SK-N-SH (cell line): ENCODE measurements at regions not wholly inside any gene's neighbourhood (a gene's known extent, or its start where the extent isn't known, plus 50 kb on each side); places are given as distances from the start of the nearest gene placed in this dataset.
"Not testable (repeated sequence)": the region's sequence is repeated elsewhere in the genome, so short reads cannot be mapped to it uniquely, and the experiment has no call there.

Experiments used
- CTCF ChIA-PET: fragments of 300-600, 350-600 bp; formaldehyde crosslinking; extraction: SDS; loops from one replicate; lab custom pipeline; 2021; lab: Yijun Ruan, JAX
- POLR2A ChIA-PET: fragments of 350-600 bp; sonication (Branson Sonifier 250); formaldehyde crosslinking; extraction: SDS; loops from one replicate; lab custom pipeline; 2020; ENCODE audit warnings: antibody characterized with exemption, inconsistent platforms; lab: Yijun Ruan, JAX
- DNase-seq: peaks from one replicate; pipeline ENCODE4 v3.0.0; 2012
- H2AFZ ChIP-seq: fragments of 200-600 bp; sonication (generic); 2 replicates; pipeline ENCODE4 v1.8.1; 2016; ENCODE audit warnings: antibody characterized with exemption, mild to moderate bottlenecking, low read depth
- H3F3A ChIP-seq: fragments of 200-600 bp; sonication (generic); replicated peaks from 2 replicates; pipeline ENCODE3; 2016; ENCODE audit warnings: antibody characterized with exemption, mild to moderate bottlenecking; ENCODE audit not compliant: insufficient read depth
- H3K27ac ChIP-seq, 2 experiments: fragments of 200-500 bp in 1 of 2; fragments of 200-600 bp in 1 of 2; sonication (Bioruptor generic) in 1 of 2; sonication (generic), shearing (Covaris generic) in 1 of 2; 2 replicates each; pipeline versions ENCODE4 v1.5.1 to v1.6.1; 2014 to 2016; ENCODE audit warnings: low read depth in 2 of 2, inconsistent platforms in 1 of 2, low read length in 1 of 2, mild to moderate bottlenecking in 1 of 2, mixed read lengths in 1 of 2
- H3K27me3 ChIP-seq: fragments of 200-600 bp; sonication (generic), shearing (Covaris generic); 2 replicates; pipeline ENCODE4 v1.6.1; 2016; ENCODE audit warnings: mixed run types; ENCODE audit not compliant: insufficient read depth
- H3K36me3 ChIP-seq, 2 experiments: fragments of 200-500 bp in 1 of 2; fragments of 200-600 bp in 1 of 2; sonication (Bioruptor generic) in 1 of 2; sonication (generic) in 1 of 2; replicated peaks in 1 of 2; 2 replicates each; pipeline versions ENCODE3 to v1.5.1; 2014 to 2016; ENCODE audit warnings: low read length in 1 of 2, mild to moderate bottlenecking in 1 of 2; ENCODE audit not compliant: insufficient read depth in 2 of 2, control insufficient read depth in 1 of 2
- H3K4me1 ChIP-seq, 2 experiments: fragments of 200-500 bp in 1 of 2; fragments of 200-600 bp in 1 of 2; sonication (Bioruptor generic) in 1 of 2; sonication (generic), shearing (Covaris generic) in 1 of 2; 2 replicates each; pipeline versions ENCODE4 v1.5.1 to v1.6.1; 2014 to 2016; ENCODE audit warnings: low read depth in 1 of 2, low read length in 1 of 2, mixed run types in 1 of 2; ENCODE audit not compliant: insufficient read depth in 2 of 2, control insufficient read depth in 1 of 2
- H3K4me2 ChIP-seq: fragments of 200-600 bp; sonication (generic), shearing (Covaris generic); 2 replicates; pipeline ENCODE4 v1.6.1; 2017; ENCODE audit warnings: mixed run types
- H3K4me3 ChIP-seq, 2 experiments: fragments of 200-500 bp in 1 of 2; fragments of 200-600 bp in 1 of 2; sonication (Bioruptor generic) in 1 of 2; sonication (generic), shearing (Covaris generic) in 1 of 2; 2 replicates each; pipeline versions ENCODE4 v1.5.1 to v1.8.1; 2014 to 2016; ENCODE audit warnings: low read depth in 2 of 2, inconsistent platforms in 1 of 2, low read length in 1 of 2, mild to moderate bottlenecking in 1 of 2, mixed read lengths in 1 of 2, moderate library complexity in 1 of 2
- H3K79me2 ChIP-seq: fragments of 200-600 bp; sonication (generic); 2 replicates; pipeline ENCODE4 v1.8.1; 2017; ENCODE audit warnings: mild to moderate bottlenecking; ENCODE audit not compliant: insufficient read depth
- H3K9ac ChIP-seq: fragments of 200-600 bp; sonication (generic); 2 replicates; pipeline ENCODE4 v1.6.1; 2017; ENCODE audit warnings: mixed run types
- H3K9me2 ChIP-seq: fragments of 200-600 bp; sonication (generic); 2 replicates; pipeline ENCODE4 v1.6.1; 2017; ENCODE audit warnings: mixed run types
- H3K9me3 ChIP-seq: fragments of 200-600 bp; sonication (generic); 2 replicates; pipeline ENCODE4 v1.6.1; 2017; ENCODE audit warnings: mixed run types, mild to moderate bottlenecking, moderate library complexity
- H4K20me1 ChIP-seq: fragments of 200-600 bp; sonication (generic); 2 replicates; pipeline ENCODE4 v1.6.1; 2017; ENCODE audit warnings: mild to moderate bottlenecking, mixed run types; ENCODE audit not compliant: insufficient read depth
- CHD2 ChIP-seq: fragments of 150-350 bp; IDR thresholded peaks from 2 replicates; pipeline ENCODE4 v1.6.1; 2018; ENCODE audit warnings: low read length; ENCODE audit not compliant: partially characterized antibody
- ELF1 ChIP-seq: IDR thresholded peaks from 2 replicates; pipeline ENCODE4 v1.4.0; 2012
- FOSL2 ChIP-seq: IDR thresholded peaks from 2 replicates; pipeline ENCODE4 v1.4.0; 2012; ENCODE audit warnings: low read depth, mild to moderate bottlenecking, moderate library complexity, borderline replicate concordance
- FOXJ3 ChIP-seq: sonication (generic); formaldehyde crosslinking; IDR thresholded peaks from 2 replicates; pipeline ENCODE4 v1.5.1; 2020; ENCODE audit warnings: mild to moderate bottlenecking, missing genetic modification reagents
- FOXM1 ChIP-seq: IDR thresholded peaks from 2 replicates; pipeline ENCODE4 v1.4.0; 2012; ENCODE audit warnings: low read depth, mild to moderate bottlenecking
- GABPA ChIP-seq: IDR thresholded peaks from 2 replicates; pipeline ENCODE4 v1.4.0; 2012; ENCODE audit warnings: low read depth, mild to moderate bottlenecking
- NFIC ChIP-seq: IDR thresholded peaks from 2 replicates; pipeline ENCODE4 v1.4.0; 2012; ENCODE audit warnings: borderline replicate concordance
- RAD21 ChIP-seq: IDR thresholded peaks from 2 replicates; pipeline ENCODE4 v1.6.1; 2012; ENCODE audit warnings: mild to moderate bottlenecking, low read length
- SMC3 ChIP-seq: IDR thresholded peaks from 2 replicates; pipeline ENCODE4 v1.6.1; 2012; ENCODE audit warnings: low read depth, low read length, improper control_type of control experiment
- TEAD4 ChIP-seq: IDR thresholded peaks from 2 replicates; pipeline ENCODE4 v1.4.0; 2012; ENCODE audit warnings: mild to moderate bottlenecking, borderline replicate concordance; ENCODE audit not compliant: insufficient read depth
- YY1 ChIP-seq: IDR thresholded peaks from 2 replicates; pipeline ENCODE4 v1.4.0; 2012; ENCODE audit warnings: low read depth, mild to moderate bottlenecking
- WGBS: methylation state at CpG from one replicate; pipeline ENCODE4 v1.1.6; 2017; ENCODE audit warnings: low lambda C conversion rate; 5-methylcytosine and 5-hydroxymethylcytosine counted together
- TF ChIP-seq, protein P1 (sequence below): fragments of 150-350 bp; IDR thresholded peaks from 2 replicates; pipeline ENCODE4 v1.6.1; 2017; ENCODE audit warnings: antibody characterized with exemption, low read length, low read depth, borderline replicate concordance
- TF ChIP-seq, protein P2 (sequence below): fragments of 150-350 bp; IDR thresholded peaks from 2 replicates; pipeline ENCODE4 v1.6.1; 2016; ENCODE audit warnings: mild to moderate bottlenecking, low read depth, low read length
- TF ChIP-seq, protein P3 (sequence below): IDR thresholded peaks from 2 replicates; pipeline ENCODE4 v1.4.0; 2012; ENCODE audit warnings: low read depth, borderline replicate concordance

DNA sequence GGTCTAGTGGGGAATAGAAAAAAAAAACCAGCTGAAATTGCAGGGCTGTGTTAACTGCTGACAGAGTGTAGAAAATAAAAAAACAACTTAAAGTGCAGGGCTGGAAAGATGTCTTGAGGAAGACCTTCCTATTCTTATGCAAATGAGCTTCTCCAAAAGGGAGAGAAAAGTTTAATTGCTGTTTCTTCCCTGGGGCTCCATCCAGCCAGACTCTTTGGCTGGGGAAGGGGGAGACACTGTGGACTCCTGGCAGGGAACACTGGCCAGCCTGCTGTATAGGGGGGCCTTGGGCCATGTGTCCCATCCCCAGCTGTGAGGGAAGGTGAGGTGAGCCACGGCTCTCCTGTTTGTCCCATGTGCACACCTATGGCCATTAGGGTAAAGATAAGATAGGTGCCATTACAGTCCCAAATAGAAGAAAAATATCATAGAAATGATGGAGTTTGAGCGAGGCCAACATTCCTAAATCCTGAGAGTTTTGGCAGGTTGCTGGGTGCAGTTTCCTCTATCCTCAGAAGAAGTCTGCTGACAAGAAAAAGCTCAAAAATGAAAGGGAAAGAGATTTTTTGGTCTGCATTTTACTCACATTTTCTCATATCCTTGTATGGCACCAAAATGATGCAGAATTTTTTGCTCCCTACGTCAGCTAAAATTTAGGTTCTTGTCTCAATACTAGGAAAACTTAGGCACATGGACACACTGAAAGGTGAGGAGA lies 901.7 kb downstream of the PLOD2 start (continued):
- TF ChIP-seq RAD21 (no peak), FOXJ3 (no peak)
- TF ChIP-seq, protein P1, sequence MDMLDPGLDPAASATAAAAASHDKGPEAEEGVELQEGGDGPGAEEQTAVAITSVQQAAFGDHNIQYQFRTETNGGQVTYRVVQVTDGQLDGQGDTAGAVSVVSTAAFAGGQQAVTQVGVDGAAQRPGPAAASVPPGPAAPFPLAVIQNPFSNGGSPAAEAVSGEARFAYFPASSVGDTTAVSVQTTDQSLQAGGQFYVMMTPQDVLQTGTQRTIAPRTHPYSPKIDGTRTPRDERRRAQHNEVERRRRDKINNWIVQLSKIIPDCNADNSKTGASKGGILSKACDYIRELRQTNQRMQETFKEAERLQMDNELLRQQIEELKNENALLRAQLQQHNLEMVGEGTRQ = no peak

DNA sequence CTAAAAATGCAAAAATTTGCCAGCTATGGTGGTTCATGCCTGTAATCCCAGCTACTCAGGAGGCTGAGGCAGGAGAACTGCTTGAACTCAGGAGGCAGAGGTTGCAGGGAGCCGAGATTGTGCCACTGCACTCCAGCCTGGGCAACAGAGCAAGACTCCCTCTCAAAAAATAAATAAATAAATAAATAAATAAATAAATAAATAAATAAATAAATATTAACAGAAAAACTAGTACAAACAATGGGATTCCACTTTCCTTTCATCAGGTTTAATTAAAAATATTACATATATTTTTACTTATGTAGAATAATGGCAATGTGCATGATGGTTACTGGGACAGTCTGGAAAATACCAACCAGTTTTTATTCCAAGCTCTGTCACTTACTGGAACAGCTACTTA lies 897.5 kb downstream of the PLOD2 start:
- CTCF ChIA-PET, H3F3A ChIP-seq, H3K9me3 ChIP-seq, H3K79me2 ChIP-seq, H3K4me2 ChIP-seq, H3K4me3 ChIP-seq, H3K27ac ChIP-seq, H3K9me2 ChIP-seq, H4K20me1 ChIP-seq, H3K4me1 ChIP-seq, H3K9ac ChIP-seq, POLR2A ChIA-PET, H3K27me3 ChIP-seq, H2AFZ ChIP-seq, DNase-seq, H3K36me3 ChIP-seq: not testable (repeated sequence)
- 8% methylated on average over 1 of the region's 1 CpG for WGBS

DNA sequence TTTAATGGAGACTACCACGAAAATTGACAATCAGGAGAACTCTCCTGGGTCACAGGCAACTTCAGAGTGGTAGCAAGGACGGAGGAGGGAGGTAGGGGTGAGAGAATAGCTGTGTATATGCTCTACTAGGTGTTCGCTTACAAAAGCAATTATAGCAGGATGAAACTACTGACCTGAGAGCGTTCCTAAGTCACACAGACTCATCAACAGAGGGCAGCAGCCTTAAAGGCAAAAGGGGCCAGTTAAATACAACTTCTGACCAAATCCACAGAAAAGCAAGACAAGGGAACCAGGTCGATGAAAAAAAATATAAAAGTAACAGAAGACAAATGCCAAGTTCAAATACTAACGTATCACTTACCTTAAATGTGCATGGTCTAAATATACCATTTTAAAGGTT lies 894.6 kb downstream of the PLOD2 start:
- Histone ChIP-seq H3K9ac (no peak overlapping the region), H3K27ac (no peak overlapping the region), H3K9me3 (no peaks in the 10 kb centered on the region), H3K4me1 (no peaks in the 10 kb centered on the region), H3K4me3 (no peak overlapping the region), H4K20me1 (no peaks in the 10 kb centered on the region), H3F3A (no peaks in the 10 kb centered on the region), H2AFZ (no peak overlapping the region), H3K9me2 (no peaks in the 10 kb centered on the region), H3K36me3 (no peaks in the 10 kb centered on the region), H3K4me2 (no peak overlapping the region), H3K79me2 (no peaks in the 10 kb centered on the region), H3K27me3 (no peaks in the 10 kb centered on the region)
- TF ChIP-seq SMC3 (no peak), RAD21 (0 out of 2 replicates have a peak, but pooled peaks have one; percentile 15)
- CTCF ChIA-PET = no interaction called here
- WGBS = 0% methylated on average over 5 of the region's 6 CpGs
- POLR2A ChIA-PET = no interaction called here
- DNase-seq = no peak

DNA sequence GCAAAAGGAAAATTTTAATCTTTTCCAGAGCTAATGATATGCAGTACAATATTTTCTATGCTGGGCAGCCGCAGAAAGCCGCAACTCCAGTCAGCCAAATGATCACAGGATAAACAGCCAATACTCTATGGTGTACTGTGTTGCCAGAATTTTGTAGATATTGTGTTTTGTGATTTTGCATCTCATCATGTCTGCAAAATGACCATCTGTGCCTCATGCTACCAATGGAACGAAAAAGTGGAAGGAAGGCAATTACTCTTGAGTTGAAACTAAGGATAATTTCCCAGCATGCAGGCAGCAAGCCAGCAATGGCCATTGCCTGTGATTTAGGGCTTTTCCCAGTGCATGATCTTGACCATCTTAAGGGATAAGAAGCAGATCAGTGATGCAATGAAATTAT lies 891.9 kb downstream of the PLOD2 start:
- Histone ChIP-seq H3K79me2 (no peaks in the 10 kb centered on the region), H3K4me1 (no peaks in the 10 kb centered on the region), H3F3A (no peaks in the 10 kb centered on the region), H3K9me2 (no peaks in the 10 kb centered on the region), H3K36me3 (no peaks in the 10 kb centered on the region), H3K4me3 (no peak overlapping the region), H2AFZ (no peak overlapping the region), H3K9me3 (no peaks in the 10 kb centered on the region), H3K27me3 (no peaks in the 10 kb centered on the region), H3K9ac (no peak overlapping the region), H3K27ac (no peak overlapping the region), H4K20me1 (no peaks in the 10 kb centered on the region), H3K4me2 (no peak overlapping the region)
- 5% methylated on average over 3 of the region's 3 CpGs for WGBS
- CTCF ChIA-PET = no interaction called here
- POLR2A ChIA-PET = no interaction called here
- no peak for DNase-seq
- no peak for TF ChIP-seq RAD21
- TF ChIP-seq NFIC = no peak
- no peak for TF ChIP-seq YY1
- TF ChIP-seq, protein P2, sequence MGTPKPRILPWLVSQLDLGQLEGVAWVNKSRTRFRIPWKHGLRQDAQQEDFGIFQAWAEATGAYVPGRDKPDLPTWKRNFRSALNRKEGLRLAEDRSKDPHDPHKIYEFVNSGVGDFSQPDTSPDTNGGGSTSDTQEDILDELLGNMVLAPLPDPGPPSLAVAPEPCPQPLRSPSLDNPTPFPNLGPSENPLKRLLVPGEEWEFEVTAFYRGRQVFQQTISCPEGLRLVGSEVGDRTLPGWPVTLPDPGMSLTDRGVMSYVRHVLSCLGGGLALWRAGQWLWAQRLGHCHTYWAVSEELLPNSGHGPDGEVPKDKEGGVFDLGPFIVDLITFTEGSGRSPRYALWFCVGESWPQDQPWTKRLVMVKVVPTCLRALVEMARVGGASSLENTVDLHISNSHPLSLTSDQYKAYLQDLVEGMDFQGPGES = no peak
- TF ChIP-seq, protein P1 = no peak
- TF ChIP-seq ELF1 = no peak
- no peak for TF ChIP-seq SMC3
- no peak for TF ChIP-seq FOXJ3
- TF ChIP-seq TEAD4 = no peak
- TF ChIP-seq, protein P3, sequence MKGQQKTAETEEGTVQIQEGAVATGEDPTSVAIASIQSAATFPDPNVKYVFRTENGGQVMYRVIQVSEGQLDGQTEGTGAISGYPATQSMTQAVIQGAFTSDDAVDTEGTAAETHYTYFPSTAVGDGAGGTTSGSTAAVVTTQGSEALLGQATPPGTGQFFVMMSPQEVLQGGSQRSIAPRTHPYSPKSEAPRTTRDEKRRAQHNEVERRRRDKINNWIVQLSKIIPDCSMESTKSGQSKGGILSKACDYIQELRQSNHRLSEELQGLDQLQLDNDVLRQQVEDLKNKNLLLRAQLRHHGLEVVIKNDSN = no peak
- no peak for TF ChIP-seq CHD2
- no peak for TF ChIP-seq FOXM1
- TF ChIP-seq FOSL2 = no peak
- no peak for TF ChIP-seq GABPA
